Left lung (tissue), 4 donors: ENCODE measurements at regions not wholly inside any gene's neighbourhood (a gene's known extent, or its start where the extent isn't known, plus 50 kb on each side); places are given as distances from the start of the nearest gene placed in this dataset.

Source experiments
- ATAC-seq: fragments of 200-7000 bp; cut with Tn5 transposase; one replicate; pipeline ENCODE4 v1.9.1; 2020; ENCODE audit warnings: moderate library complexity
- DNase-seq, 4 donors: peaks; one replicate each; pipeline ENCODE4 v3.0.0-alpha.2; 2013 to 2020
- H3K27ac ChIP-seq, 2 donors: fragments of 200-600 bp; sonication (generic) in 1 of 2; one replicate each; pipeline versions ENCODE4 v1.5.0 to v1.8.0; 2020 to 2021
- H3K27me3 ChIP-seq, 2 donors: fragments of 200-600 bp; sonication (generic) in 1 of 2; one replicate each; pipeline versions ENCODE4 v1.5.0 to v1.8.0; 2020 to 2021
- H3K36me3 ChIP-seq, 2 donors: fragments of 200-600 bp; sonication (generic) in 1 of 2; one replicate each; pipeline versions ENCODE4 v1.5.0 to v1.8.0; 2020 to 2021
- H3K4me1 ChIP-seq, 2 donors: fragments of 200-600 bp; one replicate each; pipeline ENCODE4 v1.8.0; 2021
- H3K4me3 ChIP-seq, 2 donors: fragments of 200-600 bp; sonication (generic) in 1 of 2; one replicate each; pipeline versions ENCODE4 v1.5.0 to v1.8.0; 2020 to 2021; ENCODE audit warnings: mild to moderate bottlenecking in 1 of 2
- H3K9me3 ChIP-seq, 2 donors: fragments of 200-600 bp; sonication (generic) in 1 of 2; one replicate each; pipeline versions ENCODE4 v1.5.0 to v1.8.0; 2020 to 2021
- CTCF ChIP-seq, 2 donors: fragments of 200-600 bp; sonication (generic) in 1 of 2; IDR thresholded peaks; one replicate each; pipeline versions ENCODE4 v1.5.0 to v1.8.0; 2021; ENCODE audit warnings: antibody characterized with exemption in 2 of 2
- intact Hi-C, 2 donors: fragments of 100-400 bp; cut with DNase I; formaldehyde crosslinking; loops; one replicate each; pipeline versions ENCODE4 v1.11.2 to v1.14.2; 2022
- donor health status: DM: no; HTN: yes; CAD: no.
- donor health status: DM: no; HTN: no; CAD: no.

- Histone ChIP-seq H3K27ac (no peak overlapping the region), H3K4me1 (peaks cover 21 to 47% of the 10 kb centered on the region in 2 donors), H3K9me3 (no peaks in the 10 kb centered on the region), H3K27me3 (no peaks in the 10 kb centered on the region), H3K36me3 (no peaks in the 10 kb centered on the region), H3K4me3 (no peak overlapping the region)
- DNase-seq (peak in 1 of 4 donors; percentile 41), ATAC-seq (no peak)
- intact Hi-C loops, result no loop called here
- TF ChIP-seq CTCF (IDR thresholded peaks at IDR 0.05), result no peak
Measured at GRCh38 chr2:111663471-111664274, 220.3 kb downstream of the ANAPC1 start.

DNA sequence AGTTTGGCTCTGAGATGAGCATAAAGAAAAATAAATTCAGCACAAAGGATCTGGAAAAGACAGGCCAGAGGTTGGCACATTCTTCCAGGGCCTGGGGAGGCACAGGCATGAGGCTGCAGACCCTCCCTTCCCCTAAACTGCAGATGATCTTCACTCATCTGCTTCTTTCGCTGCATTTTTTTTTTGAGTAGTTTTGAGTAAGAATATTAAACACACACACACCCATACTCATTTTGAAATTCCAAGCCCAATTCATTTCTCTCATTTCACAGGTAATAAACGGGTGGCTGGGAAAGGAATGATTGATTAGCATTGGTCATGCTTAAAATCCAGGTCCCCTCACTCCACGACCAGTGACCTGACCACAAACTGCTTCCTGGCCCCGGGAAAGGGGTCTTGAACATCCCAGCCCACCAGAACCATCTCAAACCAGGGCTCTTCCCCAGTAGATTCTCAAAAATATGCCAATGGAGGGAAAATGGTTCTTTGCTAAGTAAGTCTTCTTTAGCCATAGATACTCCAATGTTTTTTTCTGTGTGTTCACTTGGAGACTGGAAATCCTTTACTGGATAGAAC, 219.6 kb downstream of the ANAPC1 start:
- intact Hi-C loops, result no loop called here
- DNase-seq (no peak), ATAC-seq (no peak)
- no peak for TF ChIP-seq CTCF (IDR thresholded peaks at IDR 0.05)
- H3K9me3 ChIP-seq, result no peaks in the 10 kb centered on the region
- peaks cover 17 to 41% of the 10 kb centered on the region in 2 donors for H3K4me1 ChIP-seq
- no peaks in the 10 kb centered on the region for H3K27me3 ChIP-seq
- H3K36me3 ChIP-seq, result no peaks in the 10 kb centered on the region
- no peak overlapping the region for H3K4me3 ChIP-seq
- H3K27ac ChIP-seq, result no peak overlapping the region

DNA sequence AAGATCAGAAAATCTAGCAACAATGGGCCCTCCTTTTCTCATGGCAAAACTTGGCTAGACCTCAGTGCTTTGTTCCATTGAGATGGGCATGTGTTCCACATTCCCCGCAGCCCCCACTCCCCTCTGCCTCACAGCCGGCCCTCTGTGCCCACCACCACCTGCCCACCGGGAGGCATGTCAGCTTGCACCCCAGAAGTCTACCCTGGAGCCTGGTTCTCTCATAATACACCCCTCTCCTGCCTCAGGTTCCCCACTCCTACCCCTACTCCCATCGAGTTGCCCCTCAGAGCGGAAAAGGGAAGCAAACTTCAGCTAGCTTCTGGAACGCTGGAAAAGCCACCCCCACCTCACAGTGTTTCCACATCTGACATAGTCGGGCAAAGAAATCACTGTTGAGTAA, 219.0 kb downstream of the ANAPC1 start:
- ATAC-seq (no peak), DNase-seq (no peak)
- H3K4me1 ChIP-seq, result peaks cover 11 to 35% of the 10 kb centered on the region in 2 donors
- H3K4me3 ChIP-seq, result no peak overlapping the region
- H3K36me3 ChIP-seq, result no peaks in the 10 kb centered on the region
- H3K27me3 ChIP-seq, result no peaks in the 10 kb centered on the region
- intact Hi-C loops, result no loop called here
- H3K27ac ChIP-seq, result no peak overlapping the region
- TF ChIP-seq CTCF (IDR thresholded peaks at IDR 0.05), result no peak
- H3K9me3 ChIP-seq, result no peaks in the 10 kb centered on the region

- Histone ChIP-seq H3K9me3 (no peaks in the 10 kb centered on the region), H3K4me3 (no peak overlapping the region), H3K36me3 (no peaks in the 10 kb centered on the region), H3K4me1 (peaks cover 11 to 29% of the 10 kb centered on the region in 2 donors), H3K27me3 (no peaks in the 10 kb centered on the region), H3K27ac (no peak overlapping the region)
- no peak for ATAC-seq
- DNase-seq, result no peak
- TF ChIP-seq CTCF (IDR thresholded peaks at IDR 0.05), result no peak
- intact Hi-C loops, result no loop called here
Measured at GRCh38 chr2:111665551-111666116, 218.4 kb downstream of the ANAPC1 start.

DNA sequence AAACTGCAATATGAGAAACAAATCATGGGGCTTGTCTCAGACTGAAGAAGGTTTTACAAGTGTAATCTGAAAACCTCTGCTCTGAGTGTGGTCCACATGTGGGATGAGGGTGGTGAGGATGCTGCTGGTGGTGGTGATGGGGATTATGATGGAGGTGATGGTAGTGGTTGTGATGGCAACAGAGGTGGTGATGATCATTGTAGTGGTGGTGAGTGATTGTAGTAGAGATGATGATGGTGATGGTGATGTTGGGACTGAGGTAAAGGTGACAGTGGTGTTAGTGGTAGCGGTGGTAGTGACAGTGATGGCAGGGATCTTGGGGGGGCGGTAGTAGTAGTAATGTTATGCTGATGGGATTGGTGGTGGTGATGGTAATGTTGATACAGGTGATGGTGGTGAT, 217.8 kb downstream of the ANAPC1 start:
- DNase-seq (no peak), ATAC-seq (no peak)
- Histone ChIP-seq H3K27me3 (no peaks in the 10 kb centered on the region), H3K27ac (no peak overlapping the region), H3K4me3 (no peak overlapping the region), H3K9me3 (no peaks in the 10 kb centered on the region), H3K4me1 (peaks cover 11 to 29% of the 10 kb centered on the region in 2 donors), H3K36me3 (no peaks in the 10 kb centered on the region)
- no peak for TF ChIP-seq CTCF (IDR thresholded peaks at IDR 0.05)
- intact Hi-C loops, result no loop called here
